CD14-positive monocyte (primary cell): ENCODE measurements at regions not wholly inside any gene's neighbourhood (a gene's known extent, or its start where the extent isn't known, plus 50 kb on each side); places are given as distances from the start of the nearest gene placed in this dataset.
A peak's percentile ranks its signal among the peaks of the same experiment; 100 is the strongest.

Experiments used
- DNase-seq, 3 donors: peaks; one replicate each; pipeline ENCODE4 v3.0.0-alpha.2; 2011 to 2022
- H2AFZ ChIP-seq: 2 replicates; pipeline ENCODE4 v1.6.0; 2012; ENCODE audit warnings: mild to moderate bottlenecking, low read depth, low read length, inconsistent platforms; ENCODE audit not compliant: insufficient read depth, poor library complexity, severe bottlenecking
- H3K27ac ChIP-seq, 2 donors: 1 replicate in 1 of 2; 2 replicates in 1 of 2; pipeline ENCODE4 v1.5.1; 2012 to 2013; ENCODE audit warnings: low read length in 2 of 2, control low read depth in 1 of 2, inconsistent platforms in 1 of 2, low read depth in 1 of 2, mild to moderate bottlenecking in 1 of 2
- H3K27me3 ChIP-seq, 2 donors: one replicate each; pipeline versions ENCODE4 v1.6.0 to v1.6.1; 2011 to 2013; ENCODE audit warnings: low read length in 2 of 2; ENCODE audit not compliant: control insufficient read depth in 2 of 2, insufficient read depth in 2 of 2
- H3K36me3 ChIP-seq, 2 donors: replicated peaks in 1 of 2; 1 replicate in 1 of 2; 2 replicates in 1 of 2; pipeline versions ENCODE4 v1.5.1 to v1.6.1; 2012 to 2013; ENCODE audit warnings: low read length in 2 of 2, control low read depth in 1 of 2, inconsistent platforms in 1 of 2, mild to moderate bottlenecking in 1 of 2; ENCODE audit not compliant: insufficient read depth in 2 of 2, control insufficient read depth in 1 of 2
- H3K4me1 ChIP-seq, 2 donors: 1 replicate in 1 of 2; 2 replicates in 1 of 2; pipeline versions ENCODE4 v1.5.1 to v1.6.1; 2012 to 2013; ENCODE audit warnings: low read length in 2 of 2, control low read depth in 1 of 2, inconsistent platforms in 1 of 2, mild to moderate bottlenecking in 1 of 2, moderate library complexity in 1 of 2; ENCODE audit not compliant: insufficient read depth in 2 of 2, control insufficient read depth in 1 of 2
- H3K4me2 ChIP-seq: replicated peaks from 2 replicates; pipeline ENCODE3; 2012; ENCODE audit warnings: low read length, moderate library complexity, mild to moderate bottlenecking; ENCODE audit not compliant: poor library complexity, severe bottlenecking; ENCODE audit errors: extremely low read depth
- H3K4me3 ChIP-seq, 3 experiments: fragments of 200-600 bp in 1 of 3; sonication (generic) in 1 of 3; replicated peaks in 1 of 3; 1 replicate in 2 of 3; 2 replicates in 1 of 3; pipeline ENCODE4 v1.5.1; 2011 to 2013; ENCODE audit warnings: low read length in 3 of 3, mild to moderate bottlenecking in 3 of 3, control low read depth in 2 of 3, low read depth in 2 of 3, inconsistent platforms in 1 of 3, moderate library complexity in 1 of 3
- H3K79me2 ChIP-seq: 2 replicates; pipeline ENCODE4 v1.6.0; 2012; ENCODE audit warnings: mild to moderate bottlenecking, control low read depth, inconsistent platforms, low read length, moderate library complexity; ENCODE audit not compliant: insufficient read depth
- H3K9ac ChIP-seq: 2 replicates; pipeline ENCODE4 v1.6.0; 2017; ENCODE audit warnings: low read length, mild to moderate bottlenecking; ENCODE audit not compliant: insufficient read depth, poor library complexity, severe bottlenecking
- H3K9me3 ChIP-seq, 2 donors: replicated peaks in 1 of 2; 1 replicate in 1 of 2; 2 replicates in 1 of 2; pipeline versions ENCODE4 v1.5.1 to v1.6.1; 2012 to 2013; ENCODE audit warnings: low read length in 2 of 2, control low read depth in 1 of 2; ENCODE audit not compliant: control insufficient read depth in 1 of 2, insufficient read depth in 1 of 2
- H4K20me1 ChIP-seq: 2 replicates; pipeline ENCODE4 v1.6.0; 2012; ENCODE audit warnings: mild to moderate bottlenecking, low read length, control low read depth, moderate library complexity; ENCODE audit not compliant: insufficient read depth
- H3K27ac Mint-ChIP-seq, 7 donors: one replicate each; pipeline ENCODE4 v1.8.0; 2020; ENCODE audit warnings: mild to moderate bottlenecking in 7 of 7, mixed read lengths in 7 of 7, moderate library complexity in 6 of 7, inconsistent platforms in 2 of 7
- H3K27me3 Mint-ChIP-seq, 3 donors: one replicate each; pipeline ENCODE4 v1.8.0; 2021 to 2022; ENCODE audit warnings: low read depth in 3 of 3, mild to moderate bottlenecking in 3 of 3, mixed read lengths in 3 of 3, moderate library complexity in 3 of 3, inconsistent platforms in 1 of 3
- H3K36me3 Mint-ChIP-seq, 2 donors: one replicate each; pipeline ENCODE4 v1.8.0; 2020; ENCODE audit warnings: mixed read lengths in 2 of 2, inconsistent platforms in 1 of 2, mild to moderate bottlenecking in 1 of 2
- H3K4me1 Mint-ChIP-seq: one replicate; pipeline ENCODE4 v1.8.0; 2020; ENCODE audit warnings: mild to moderate bottlenecking, mixed read lengths
- H3K4me3 Mint-ChIP-seq, 2 donors: one replicate each; pipeline ENCODE4 v1.8.0; 2020; ENCODE audit warnings: mild to moderate bottlenecking in 2 of 2, mixed read lengths in 2 of 2, moderate library complexity in 1 of 2
- H3K9me3 Mint-ChIP-seq, 7 donors: one replicate each; pipeline ENCODE4 v1.8.0; 2020 to 2022; ENCODE audit warnings: mixed read lengths in 7 of 7, mild to moderate bottlenecking in 6 of 7, moderate library complexity in 6 of 7, inconsistent platforms in 2 of 7
- WGBS: methylation state at CpG from one replicate; pipeline ENCODE4 v1.1.5; 2013; ENCODE audit warnings: missing lambda C conversion rate; ENCODE audit not compliant: insufficient coverage; 5-methylcytosine and 5-hydroxymethylcytosine counted together
- intact Hi-C, 2 donors: fragments of 100-400 bp; cut with micrococcal nuclease; formaldehyde crosslinking; loops; one replicate each; pipeline versions ENCODE4 v1.15.0 to v1.15.1; 2023
- TF ChIP-seq, protein P1 (sequence below): fragments of 200-600 bp; IDR thresholded peaks from one replicate; pipeline ENCODE4 v1.8.0; 2022; ENCODE audit warnings: antibody characterized with exemption, mild to moderate bottlenecking

DNA sequence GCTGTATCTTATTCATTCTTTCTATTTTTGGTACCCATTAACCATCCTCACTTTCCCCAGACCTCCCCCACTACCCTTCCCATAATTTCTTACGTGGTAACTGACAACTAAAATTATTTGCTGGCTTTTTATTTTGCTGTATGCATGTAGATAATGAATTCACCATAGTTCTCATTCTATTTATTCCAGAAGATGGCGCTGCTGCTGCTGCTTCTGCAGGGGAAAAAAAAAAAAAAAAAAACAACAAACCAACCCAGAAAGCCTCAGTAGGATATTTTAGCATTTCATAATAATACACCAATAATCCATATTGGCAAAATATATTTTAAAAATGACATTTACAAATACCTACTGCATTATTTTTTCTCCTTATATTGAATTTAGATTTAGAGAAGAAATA is 416.6 kb upstream of the MAGEB18 start:
- no CpG with 5 or more reads among the region's 2 CpGs for WGBS
- Histone ChIP-seq H3K27me3 (no peaks in the 10 kb centered on the region), H3K4me1 (no peaks in the 10 kb centered on the region), H2AFZ (no peak overlapping the region), H3K4me3 (no peak overlapping the region), H3K79me2 (no peaks in the 10 kb centered on the region), H3K36me3 (no peaks in the 10 kb centered on the region), H4K20me1 (no peaks in the 10 kb centered on the region), H3K4me2 (no peak overlapping the region), H3K9me3 (no peaks in the 10 kb centered on the region), H3K9ac (no peak overlapping the region), H3K27ac (no peak overlapping the region)
- DNase-seq, result no peak
- H3K36me3 Mint-ChIP-seq, result no peaks in the 10 kb centered on the region
- H3K27me3 Mint-ChIP-seq, result peaks cover 0 to 1% (median 0%) of the 10 kb centered on the region in 3 donors
- intact Hi-C loops, result no loop called here
- no peak overlapping the region for H3K4me3 Mint-ChIP-seq
- no peaks in the 10 kb centered on the region for H3K4me1 Mint-ChIP-seq
- no peak overlapping the region for H3K27ac Mint-ChIP-seq
- TF ChIP-seq, protein P1, sequence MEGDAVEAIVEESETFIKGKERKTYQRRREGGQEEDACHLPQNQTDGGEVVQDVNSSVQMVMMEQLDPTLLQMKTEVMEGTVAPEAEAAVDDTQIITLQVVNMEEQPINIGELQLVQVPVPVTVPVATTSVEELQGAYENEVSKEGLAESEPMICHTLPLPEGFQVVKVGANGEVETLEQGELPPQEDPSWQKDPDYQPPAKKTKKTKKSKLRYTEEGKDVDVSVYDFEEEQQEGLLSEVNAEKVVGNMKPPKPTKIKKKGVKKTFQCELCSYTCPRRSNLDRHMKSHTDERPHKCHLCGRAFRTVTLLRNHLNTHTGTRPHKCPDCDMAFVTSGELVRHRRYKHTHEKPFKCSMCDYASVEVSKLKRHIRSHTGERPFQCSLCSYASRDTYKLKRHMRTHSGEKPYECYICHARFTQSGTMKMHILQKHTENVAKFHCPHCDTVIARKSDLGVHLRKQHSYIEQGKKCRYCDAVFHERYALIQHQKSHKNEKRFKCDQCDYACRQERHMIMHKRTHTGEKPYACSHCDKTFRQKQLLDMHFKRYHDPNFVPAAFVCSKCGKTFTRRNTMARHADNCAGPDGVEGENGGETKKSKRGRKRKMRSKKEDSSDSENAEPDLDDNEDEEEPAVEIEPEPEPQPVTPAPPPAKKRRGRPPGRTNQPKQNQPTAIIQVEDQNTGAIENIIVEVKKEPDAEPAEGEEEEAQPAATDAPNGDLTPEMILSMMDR, result no peak
- peaks cover 0 to 2% (median 0%) of the 10 kb centered on the region in 7 donors for H3K9me3 Mint-ChIP-seq

- Histone ChIP-seq H3K27me3 (no peaks in the 10 kb centered on the region), H3K4me2 (no peak overlapping the region), H4K20me1 (no peaks in the 10 kb centered on the region), H3K27ac (no peak overlapping the region), H3K4me1 (no peaks in the 10 kb centered on the region), H3K9ac (no peak overlapping the region), H2AFZ (no peak overlapping the region), H3K79me2 (no peaks in the 10 kb centered on the region), H3K36me3 (no peaks in the 10 kb centered on the region), H3K4me3 (no peak overlapping the region), H3K9me3 (no peaks in the 10 kb centered on the region)
- no peak overlapping the region for H3K4me3 Mint-ChIP-seq
- peak overlapping the region in 1 of 7 donors; percentile 54 for H3K27ac Mint-ChIP-seq
- TF ChIP-seq, protein P1, result no peak
- intact Hi-C loops, result no loop called here
- H3K4me1 Mint-ChIP-seq, result no peaks in the 10 kb centered on the region
- DNase-seq, result no peak
- no peaks in the 10 kb centered on the region for H3K36me3 Mint-ChIP-seq
- peaks cover 0 to 3% (median 0%) of the 10 kb centered on the region in 7 donors for H3K9me3 Mint-ChIP-seq
- peaks cover 0 to 2% (median 0%) of the 10 kb centered on the region in 3 donors for H3K27me3 Mint-ChIP-seq
- WGBS, result no CpG with 5 or more reads among the region's 1 CpG
Measured at GRCh38 chrX:25726539-25726938, 411.6 kb upstream of the MAGEB18 start.
